ENCODE measurements at regions not wholly inside any gene's neighbourhood (a gene's known extent, or its start where the extent isn't known, plus 50 kb on each side); places are given as distances from the start of the nearest gene placed in this dataset.

- Histone ChIP-seq H3K9ac (ENCODE audit: control insufficient read depth, insufficient read depth, low read length) (no peak overlapping the region), H3K4me1 (ENCODE audit: control insufficient read depth, insufficient read depth, low read length) (no peaks in the 10 kb centered on the region), H3K27me3 (replicated peaks in 1 of 2; ENCODE audit: control insufficient read depth in 2 of 2, insufficient read depth in 2 of 2, low read length in 1 of 2) (no peaks in the 10 kb centered on the region), H3K4me3 (no peak overlapping the region), H3K36me3 (ENCODE audit: control insufficient read depth in 2 of 2, insufficient read depth in 2 of 2, low read length in 1 of 2) (no peaks in the 10 kb centered on the region), H2AFZ (ENCODE audit: control insufficient read depth, low read depth, low read length) (no peak overlapping the region), H3K79me2 (ENCODE audit: control insufficient read depth, insufficient read depth, low read length) (no peaks in the 10 kb centered on the region), H4K20me1 (ENCODE audit: control insufficient read depth, insufficient read depth) (no peaks in the 10 kb centered on the region), H3K27ac (ENCODE audit: control insufficient read depth, insufficient read depth) (no peak overlapping the region), H3K9me3 (replicated peaks; ENCODE audit: control insufficient read depth, insufficient read depth, low read length) (no peaks in the 10 kb centered on the region), H3K4me2 (ENCODE audit: control insufficient read depth, insufficient read depth) (no peak overlapping the region)
- RAD21 ChIA-PET (ENCODE audit: unreplicated experiment): interaction anchor here (1.6 kb wide), 1 partner anchor 144 kb away, joined by 4 read pairs; no protein-coding TSS in a partner anchor
- POLR2A ChIA-PET: no interaction called here
- no peak for ATAC-seq
- BruUV-seq (replicated peaks): no TSS peak
- FAIRE-seq: no peak
- intact Hi-C loops (cut with micrococcal nuclease; ENCODE audit: unreplicated experiment): no loop called here
- TF ChIP-seq TAF1 (IDR thresholded peaks at IDR 0.05; ENCODE audit: borderline replicate concordance, low read depth, low read length) (no peak), RBBP5 (conservative IDR thresholded peaks at IDR 0.05) (no peak), PBX3 (IDR thresholded peaks at IDR 0.05; ENCODE audit: insufficient replicate concordance, low read depth, low read length) (no peak), LARP7 (IDR thresholded peaks at IDR 0.05) (no peak), BRCA1 (IDR thresholded peaks at IDR 0.05; ENCODE audit: low read depth, low read length) (no peak), KAT2A (conservative IDR thresholded peaks at IDR 0.05; ENCODE audit: control insufficient read depth, low read depth, low read length) (no peak)
- DNase-seq (ENCODE audit: low read depth, low spot score): no peak
- in situ Hi-C loops (cut with MboI): no loop called here
- WGBS (ENCODE audit: insufficient coverage, insufficient replicate concordance, low lambda C conversion rate, missing lambda C conversion rate): 28% methylated on average over 4 of the region's 4 CpGs
- SMC1A ChIA-PET (ENCODE audit: uncharacterized antibody, unreplicated experiment): interaction anchor here (1.4 kb wide), 1 partner anchor 144 kb away, joined by 4 read pairs; no protein-coding TSS in a partner anchor
- CTCF ChIA-PET: interaction anchor here (1.5 kb wide), 1 partner anchor 8 kb away, joined by 9 read pairs; no protein-coding TSS in a partner anchor
Measured at GRCh38 chr1:219669042-219669441, 56.1 kb upstream of the ZC3H11B start.

GRCh38 chr1:219668446-219668845 lies 55.5 kb upstream of the ZC3H11B start:
- Histone ChIP-seq H3K27me3 (replicated peaks in 1 of 2; ENCODE audit: control insufficient read depth in 2 of 2, insufficient read depth in 2 of 2, low read length in 1 of 2) (no peaks in the 10 kb centered on the region), H3K27ac (ENCODE audit: control insufficient read depth, insufficient read depth) (no peak overlapping the region), H3K36me3 (ENCODE audit: control insufficient read depth in 2 of 2, insufficient read depth in 2 of 2, low read length in 1 of 2) (no peaks in the 10 kb centered on the region), H3K4me3 (no peak overlapping the region), H3K4me2 (ENCODE audit: control insufficient read depth, insufficient read depth) (no peak overlapping the region), H3K4me1 (ENCODE audit: control insufficient read depth, insufficient read depth, low read length) (no peaks in the 10 kb centered on the region), H3K9me3 (replicated peaks; ENCODE audit: control insufficient read depth, insufficient read depth, low read length) (no peaks in the 10 kb centered on the region), H3K9ac (ENCODE audit: control insufficient read depth, insufficient read depth, low read length) (no peak overlapping the region), H4K20me1 (ENCODE audit: control insufficient read depth, insufficient read depth) (no peaks in the 10 kb centered on the region), H3K79me2 (ENCODE audit: control insufficient read depth, insufficient read depth, low read length) (no peaks in the 10 kb centered on the region), H2AFZ (ENCODE audit: control insufficient read depth, low read depth, low read length) (no peak overlapping the region)
- SMC1A ChIA-PET (ENCODE audit: uncharacterized antibody, unreplicated experiment): interaction anchor here (1.4 kb wide), 1 partner anchor 145 kb away, joined by 4 read pairs; no protein-coding TSS in a partner anchor
- ATAC-seq (no peak), DNase-seq (ENCODE audit: low read depth, low spot score) (no peak), FAIRE-seq (no peak)
- POLR2A ChIA-PET: no interaction called here
- in situ Hi-C loops (cut with MboI) (no loop called here), intact Hi-C loops (cut with micrococcal nuclease; ENCODE audit: unreplicated experiment) (no loop called here)
- CTCF ChIA-PET: no interaction called here
- RAD21 ChIA-PET (ENCODE audit: unreplicated experiment): interaction anchor here (1.6 kb wide), 1 partner anchor 145 kb away, joined by 4 read pairs; no protein-coding TSS in a partner anchor
- no TSS peak for BruUV-seq (replicated peaks)
- 13% methylated on average over 2 of the region's 2 CpGs for WGBS (ENCODE audit: insufficient coverage, insufficient replicate concordance, low lambda C conversion rate, missing lambda C conversion rate)
- no peak for TF ChIP-seq ZBTB40 (IDR thresholded peaks at IDR 0.05; ENCODE audit: borderline replicate concordance)
- no peak for TF ChIP-seq MEF2A (IDR thresholded peaks at IDR 0.05; ENCODE audit: insufficient read depth, low read depth, low read length)
- TF ChIP-seq NRF1 (conservative IDR thresholded peaks at IDR 0.05; ENCODE audit: low read depth, low read length): no peak
- TF ChIP-seq CEBPB (IDR thresholded peaks at IDR 0.05; ENCODE audit: borderline replicate concordance in 1 of 2, low read depth in 2 of 2, low read length in 2 of 2): no peak
- no peak for TF ChIP-seq ATF7 (IDR thresholded peaks at IDR 0.05; ENCODE audit: low read depth)
- no peak for TF ChIP-seq YBX1 (IDR thresholded peaks at IDR 0.05)

Measured in GM12878 (cell line).